NCI-H1105 treated with DMSO at 0.1 percent for 48 hours (cell line): ENCODE measurements at regions not wholly inside any gene's neighbourhood (a gene's known extent, or its start where the extent isn't known, plus 50 kb on each side); places are given as distances from the start of the nearest gene placed in this dataset.
"Not testable (repeated sequence)": the region's sequence is repeated elsewhere in the genome, so short reads cannot be mapped to it uniquely, and the experiment has no call there.

Source experiments
- DNase-seq: peaks from one replicate; lab custom pipeline; 2025; lab: John Stamatoyannopoulos, UW

- no peak for DNase-seq
Observed at GRCh38 chr1:194410756-194411155, 1224.3 kb upstream of the B3GALT2 start.

GRCh38 chr1:194407238-194407637, 1220.8 kb upstream of the B3GALT2 start:
- DNase-seq, result not testable (repeated sequence)

- DNase-seq, result no peak
Observed at GRCh38 chr1:194394676-194395075, 1208.3 kb upstream of the B3GALT2 start.

GRCh38 chr1:194387531-194387930, 1201.1 kb upstream of the B3GALT2 start:
- no peak for DNase-seq

GRCh38 chr1:194378517-194378916, 1192.1 kb upstream of the B3GALT2 start:
- DNase-seq, result no peak

GRCh38 chr1:194374649-194375048, 1188.2 kb upstream of the B3GALT2 start:
- DNase-seq, result no peak

GRCh38 chr1:194372266-194372665, 1185.9 kb upstream of the B3GALT2 start:
- no peak for DNase-seq

GRCh38 chr1:194369622-194370021, 1183.2 kb upstream of the B3GALT2 start:
- DNase-seq, result no peak

- no peak for DNase-seq
Observed at GRCh38 chr1:194369060-194369459, 1182.6 kb upstream of the B3GALT2 start.

GRCh38 chr1:194367121-194367520, 1180.7 kb upstream of the B3GALT2 start:
- no peak for DNase-seq

GRCh38 chr1:194366705-194367104, 1180.3 kb upstream of the B3GALT2 start:
- DNase-seq, result no peak

GRCh38 chr1:194362327-194362726, 1175.9 kb upstream of the B3GALT2 start:
- DNase-seq, result no peak

GRCh38 chr1:194361374-194362131, 1175.1 kb upstream of the B3GALT2 start:
- no peak for DNase-seq

- no peak for DNase-seq
Observed at GRCh38 chr1:194358208-194358581, 1171.8 kb upstream of the B3GALT2 start.

GRCh38 chr1:194357573-194358207, 1171.3 kb upstream of the B3GALT2 start:
- DNase-seq, result not testable (repeated sequence)

GRCh38 chr1:194355488-194356106, 1169.2 kb upstream of the B3GALT2 start:
- no peak for DNase-seq

- no peak for DNase-seq
Observed at GRCh38 chr1:194353121-194353520, 1166.7 kb upstream of the B3GALT2 start.

- DNase-seq, result no peak
Observed at GRCh38 chr1:194347200-194347599, 1160.8 kb upstream of the B3GALT2 start.

GRCh38 chr1:194342484-194343262, 1156.3 kb upstream of the B3GALT2 start:
- DNase-seq, result no peak

- DNase-seq, result no peak
Observed at GRCh38 chr1:194341587-194341986, 1155.2 kb upstream of the B3GALT2 start.

- DNase-seq, result no peak
Observed at GRCh38 chr1:194339471-194339870, 1153.1 kb upstream of the B3GALT2 start.

- DNase-seq, result no peak
Observed at GRCh38 chr1:194338241-194338948, 1152.0 kb upstream of the B3GALT2 start.
